ENCODE measurements at regions not wholly inside any gene's neighbourhood (a gene's known extent, or its start where the extent isn't known, plus 50 kb on each side); places are given as distances from the start of the nearest gene placed in this dataset.
"Not testable (repeated sequence)": the region's sequence is repeated elsewhere in the genome, so short reads cannot be mapped to it uniquely, and the experiment has no call there.

DNA sequence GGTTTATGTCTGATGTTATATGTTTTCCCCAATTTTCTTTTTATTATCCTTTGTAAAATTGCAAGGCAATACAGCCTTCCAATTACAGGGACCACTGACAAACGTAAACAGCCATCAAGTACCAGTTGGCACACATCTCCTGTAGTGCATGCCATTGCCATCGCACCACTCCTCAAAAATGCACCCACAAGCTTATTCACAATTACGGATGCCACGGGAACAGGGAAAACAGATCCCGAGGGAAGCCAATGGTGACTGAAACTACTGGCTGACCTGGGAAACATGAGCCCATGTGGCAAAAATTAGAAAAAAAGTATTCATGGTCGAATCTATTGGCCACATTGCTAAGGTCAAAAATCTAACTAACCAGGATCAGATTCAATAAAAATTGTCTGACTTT is 395.2 kb downstream of the PAX1 start:
- no peak for DNase-seq

DNA sequence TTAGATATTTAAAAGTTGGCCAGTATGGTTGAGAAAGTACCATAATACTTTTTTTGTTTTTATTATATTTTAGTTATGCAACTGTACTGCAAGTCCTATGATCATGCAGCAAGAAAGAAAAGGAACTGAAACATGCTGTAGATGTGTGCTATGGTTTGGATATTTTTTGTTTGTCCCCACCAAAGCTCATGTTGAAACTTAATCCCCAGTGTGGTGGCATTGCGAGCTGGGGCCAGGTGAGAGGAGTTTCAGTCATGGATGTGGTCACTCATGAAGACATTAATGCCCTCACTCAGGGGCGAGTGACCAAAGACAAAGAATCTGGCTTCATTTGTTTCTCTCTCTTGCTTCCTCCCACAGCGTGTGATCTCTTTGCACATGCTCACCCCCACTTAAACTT is 393.9 kb downstream of the PAX1 start:
- DNase-seq: no peak

DNA sequence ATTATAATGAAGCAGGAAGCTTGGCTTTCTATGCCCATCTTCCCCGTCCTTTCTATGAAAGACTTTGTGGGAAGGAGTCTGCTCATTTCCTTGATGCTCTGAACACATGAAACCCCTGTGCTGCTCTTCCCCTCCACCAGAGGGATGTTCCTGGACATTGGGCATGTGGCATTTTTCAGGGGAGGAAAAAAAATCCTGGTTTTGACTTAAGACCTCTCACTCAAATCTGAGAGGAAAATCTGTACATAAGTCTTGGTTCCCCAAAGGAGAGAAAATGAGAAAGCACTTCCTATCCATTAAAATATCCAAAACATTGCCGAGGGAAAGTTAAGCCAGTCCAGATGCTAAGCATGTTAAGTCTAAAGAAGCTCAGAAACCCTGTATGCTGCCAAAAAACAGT is 393.0 kb downstream of the PAX1 start:
- DNase-seq: no peak

DNA sequence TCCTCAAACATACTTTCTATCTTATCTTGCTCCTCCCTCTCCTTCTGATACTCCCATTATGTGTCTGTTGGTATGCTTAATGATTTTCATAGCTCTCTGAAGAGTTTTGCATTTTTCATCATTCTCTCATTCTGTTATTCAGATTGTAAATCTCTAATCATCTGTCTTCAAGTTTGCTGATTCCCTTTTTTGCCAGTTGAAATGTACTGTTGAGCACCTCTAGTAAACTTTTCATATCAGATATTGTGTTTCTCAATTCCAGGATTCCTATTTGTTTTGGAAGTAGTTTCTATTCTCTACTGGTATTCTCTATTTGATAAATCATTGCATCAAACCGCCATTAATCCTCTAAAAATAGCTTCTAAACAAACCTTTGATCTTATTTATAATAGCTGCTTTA is 387.7 kb downstream of the PAX1 start:
- no peak for DNase-seq

DNA sequence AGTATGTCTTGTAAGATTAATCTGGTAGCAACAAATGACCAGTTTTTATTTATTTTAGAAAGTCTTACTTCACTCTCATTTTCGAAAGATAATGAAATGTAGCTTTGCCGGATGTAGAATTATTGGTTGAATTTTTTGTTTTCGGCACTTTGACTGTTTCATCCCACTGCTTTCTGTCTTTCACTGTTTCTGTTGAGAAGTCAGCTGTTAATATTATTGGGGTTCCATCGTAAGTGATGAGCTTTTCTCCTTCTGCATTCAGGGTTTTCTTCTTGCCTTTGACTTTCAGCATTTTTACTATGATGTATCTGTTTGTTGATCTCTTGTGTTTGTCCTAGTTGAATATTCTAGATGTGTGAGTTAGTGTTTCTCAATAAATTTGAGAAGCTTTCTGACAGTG is 383.4 kb downstream of the PAX1 start:
- DNase-seq: no peak

DNA sequence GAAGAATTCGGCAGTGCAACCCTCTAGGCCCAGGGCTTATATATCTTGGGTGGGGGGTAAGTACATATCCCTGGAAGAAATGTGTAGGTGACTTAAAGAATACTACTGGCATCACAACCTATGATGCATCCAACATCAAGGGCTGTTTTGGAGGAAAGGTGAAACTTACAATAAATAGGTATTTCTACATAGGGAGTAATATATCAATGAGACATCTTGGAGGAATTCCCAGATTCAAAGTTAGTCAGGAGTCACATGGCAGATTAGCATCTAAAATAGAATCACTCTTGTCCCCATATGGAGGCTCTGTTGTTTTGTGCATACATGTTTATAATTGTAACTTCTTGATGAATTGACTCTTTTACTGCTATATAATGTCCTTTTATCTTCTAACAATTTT is 375.5 kb downstream of the PAX1 start:
- DNase-seq: no peak

DNA sequence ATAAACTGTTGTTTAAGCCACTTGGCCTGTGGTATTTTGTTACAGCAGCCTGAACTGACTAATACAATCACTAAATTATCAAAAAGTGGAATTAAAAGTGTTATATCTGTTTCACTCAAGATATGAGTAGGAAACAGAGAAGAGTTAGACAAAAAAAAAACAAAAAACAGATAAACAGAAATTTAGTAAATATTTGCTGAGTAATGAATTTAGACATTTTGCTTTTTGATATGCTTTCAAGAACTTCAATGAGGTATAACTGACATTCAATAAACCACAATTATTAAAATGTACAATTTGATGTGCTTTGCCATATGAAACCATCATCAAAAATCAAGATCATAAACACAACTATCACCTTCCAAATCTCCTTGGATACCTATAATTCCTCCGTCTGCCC is 369.2 kb downstream of the PAX1 start:
- no peak for DNase-seq

DNA sequence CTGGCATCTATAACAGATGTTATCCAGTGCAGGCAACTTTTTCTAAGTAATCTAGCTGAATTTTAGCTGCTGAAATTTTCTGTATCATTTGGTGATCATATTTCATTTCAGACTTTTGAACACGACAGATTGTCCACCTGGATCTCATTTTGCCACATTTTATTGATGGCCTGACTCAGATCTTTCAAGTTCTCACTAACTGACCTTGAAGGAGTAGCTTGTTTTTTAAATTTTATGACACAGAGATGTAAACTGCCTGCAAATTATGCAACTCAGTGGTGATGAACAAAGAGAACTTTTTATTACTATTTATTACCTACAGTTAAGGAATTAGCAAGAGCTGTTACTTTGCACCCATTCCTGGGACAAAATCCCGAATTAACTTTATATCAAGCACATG is 366.4 kb downstream of the PAX1 start:
- DNase-seq: no peak

DNA sequence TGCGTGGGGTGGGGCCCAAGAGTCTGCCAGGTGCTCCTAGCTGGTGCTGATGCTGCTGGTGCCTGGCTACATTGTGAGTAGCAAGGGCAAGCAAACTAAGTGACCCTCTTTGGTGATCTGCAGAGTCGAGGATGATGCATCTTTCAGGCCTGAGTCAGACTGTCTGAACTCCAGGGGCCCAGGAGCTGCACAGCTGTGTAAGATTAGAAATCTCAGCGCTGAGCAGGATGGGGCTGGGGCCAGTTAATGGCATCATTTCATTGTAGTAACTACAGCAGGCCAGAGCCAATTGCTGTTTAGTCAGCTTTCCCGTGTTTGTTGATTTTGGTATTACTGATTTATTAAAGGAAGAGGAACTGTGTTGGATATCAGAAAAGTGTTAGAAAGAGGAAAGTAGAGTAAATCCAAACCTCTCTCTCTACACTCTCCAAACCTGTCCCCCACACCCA is 365.2 kb downstream of the PAX1 start:
- no peak for DNase-seq

DNA sequence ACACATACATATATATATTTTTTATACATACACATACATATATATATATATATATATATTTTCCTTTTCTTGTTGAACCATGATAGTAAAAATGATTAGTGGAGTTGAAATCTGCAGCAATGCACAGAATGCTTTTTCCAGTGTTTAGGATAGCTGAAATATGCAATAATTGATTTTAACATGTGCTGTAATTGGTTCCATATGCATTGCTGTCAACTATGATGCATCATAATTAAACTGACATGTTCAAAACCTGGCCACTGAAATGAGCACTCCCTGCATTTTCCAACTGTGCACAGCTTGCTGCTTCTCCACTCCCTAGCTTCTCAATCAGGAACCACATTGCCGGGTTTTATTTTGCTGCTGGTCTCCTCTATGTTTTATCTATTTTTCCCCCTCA is 358.3 kb downstream of the PAX1 start:
- no peak for DNase-seq

DNA sequence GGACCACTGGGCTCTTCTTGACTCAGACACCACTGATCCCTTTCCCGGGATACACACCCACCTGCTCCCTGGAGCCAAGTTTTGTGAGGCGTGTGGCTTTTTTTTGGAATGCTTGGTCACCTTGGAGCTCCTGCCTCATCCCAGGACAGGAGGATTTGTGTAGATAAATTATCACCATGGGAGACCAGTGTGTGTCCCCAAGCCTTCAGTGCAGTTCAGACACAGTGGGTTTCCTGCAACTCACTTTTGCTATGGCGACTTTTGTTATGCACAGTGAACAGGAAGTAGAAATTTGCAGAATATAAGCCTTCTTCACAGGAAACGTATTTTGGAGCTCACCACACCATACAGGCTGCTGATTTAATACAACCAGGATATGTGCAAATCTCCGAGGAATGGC is 357.4 kb downstream of the PAX1 start:
- no peak for DNase-seq

DNA sequence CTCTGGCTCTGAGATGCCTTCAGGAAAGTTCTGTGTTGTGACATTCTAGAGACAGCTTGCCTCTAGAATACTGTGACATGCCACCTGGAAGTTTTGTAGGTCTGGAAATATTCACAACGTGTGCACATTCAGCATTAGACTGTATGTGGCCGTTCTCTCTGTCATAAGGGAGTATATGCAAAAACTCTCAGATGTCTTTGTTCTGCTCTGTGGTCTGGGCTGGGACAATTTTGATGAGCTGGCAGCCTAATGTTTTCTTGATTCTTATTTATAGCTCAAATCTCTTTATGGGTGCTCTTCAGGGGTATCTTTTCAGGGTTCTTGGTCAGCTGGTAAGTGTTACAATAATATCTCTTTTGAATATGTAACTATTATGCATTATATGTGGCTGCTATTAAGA is 355.1 kb downstream of the PAX1 start:
- DNase-seq: no peak

DNA sequence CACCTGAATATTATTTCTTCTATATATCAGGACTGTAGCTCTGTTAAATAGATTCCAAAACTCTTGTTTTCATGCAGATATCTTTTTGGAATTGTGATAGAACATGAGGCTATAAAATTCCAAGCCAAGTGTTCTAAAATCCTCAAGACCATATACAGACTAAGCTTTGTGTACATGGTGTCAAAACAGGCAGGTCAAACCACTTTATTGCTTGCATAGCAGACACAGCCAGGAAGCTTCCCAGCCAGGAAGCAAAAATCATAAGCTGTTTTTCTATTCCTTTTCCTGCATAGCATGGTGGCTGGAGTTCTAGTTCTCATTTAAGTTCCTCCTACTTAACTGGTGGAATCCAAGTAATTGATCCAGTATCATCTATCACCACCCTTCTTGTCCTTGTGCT is 353.3 kb downstream of the PAX1 start:
- DNase-seq: no peak

DNA sequence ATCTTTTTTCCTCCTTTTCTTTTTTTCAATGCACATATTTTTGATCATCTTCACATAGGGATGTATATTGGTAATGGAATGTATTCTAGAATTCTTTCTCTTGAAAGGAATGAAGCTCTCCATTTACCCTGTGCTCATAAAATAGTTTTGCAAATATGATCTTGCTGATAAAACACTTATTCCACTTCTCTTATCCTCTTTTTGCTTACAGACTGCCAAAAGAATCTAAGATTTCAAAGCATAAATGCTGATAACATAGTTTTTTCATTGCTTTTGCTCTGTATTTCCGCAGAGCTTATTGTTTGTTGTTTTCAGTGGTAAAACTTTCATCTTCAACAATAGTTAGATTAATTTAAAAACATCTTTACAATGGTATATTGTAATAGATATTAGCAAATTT is 350.5 kb downstream of the PAX1 start:
- no peak for DNase-seq

DNA sequence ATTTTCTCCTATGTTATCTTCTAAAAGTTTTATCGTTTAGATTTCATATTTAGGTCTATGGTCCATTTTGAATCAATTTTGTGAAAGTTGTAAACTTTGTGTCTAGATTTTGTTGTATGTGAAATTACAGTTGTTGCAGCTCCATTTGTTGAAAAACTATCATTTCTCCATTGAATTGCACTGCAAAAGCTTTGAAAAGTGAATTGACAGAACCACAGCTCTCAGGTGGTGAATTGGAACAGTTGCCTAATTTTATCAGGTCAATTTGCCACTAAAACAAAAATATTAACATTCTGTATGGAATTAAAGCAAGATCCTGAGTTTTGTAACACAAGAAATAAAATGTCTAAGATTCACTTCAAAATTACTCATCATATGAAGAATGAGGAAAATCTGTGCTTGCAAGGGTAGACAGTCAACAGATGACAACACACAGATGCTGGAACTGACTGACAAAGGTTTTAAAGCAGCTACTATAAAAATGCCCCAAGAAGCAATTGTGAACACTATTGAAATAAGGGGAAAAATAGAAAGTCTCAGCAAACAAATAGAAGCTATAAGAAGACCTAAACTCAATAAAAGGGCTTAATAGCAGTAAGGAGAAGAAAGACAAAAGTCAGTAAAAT is 346.7 kb downstream of the PAX1 start:
- DNase-seq: no peak

DNA sequence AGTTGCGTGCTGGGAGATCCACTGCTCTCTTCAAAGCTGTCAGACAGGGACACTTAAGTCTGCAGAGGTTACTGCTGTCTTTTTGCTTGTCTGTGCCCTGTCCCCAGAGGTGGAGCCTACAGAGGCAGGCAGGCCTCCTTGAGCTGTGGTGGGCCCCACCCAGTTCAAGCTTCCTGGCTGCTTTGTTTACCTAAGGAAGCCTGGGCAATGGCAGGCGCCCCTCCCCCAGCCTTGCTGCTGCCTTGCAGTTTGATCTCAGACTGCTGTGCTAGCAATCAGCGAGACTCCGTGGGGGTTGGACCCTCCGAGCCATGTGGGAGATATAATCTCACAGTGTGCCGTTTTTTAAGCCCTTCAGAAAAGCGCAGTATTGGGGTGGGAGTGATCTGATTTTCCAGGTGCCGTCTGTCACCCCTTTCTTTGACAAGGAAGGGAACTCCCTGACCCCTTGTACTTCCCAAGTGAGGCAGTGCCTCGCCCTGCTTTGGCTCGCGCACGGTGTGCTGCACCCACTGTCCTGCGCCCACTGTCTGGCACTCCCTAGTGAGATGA is 340.6 kb downstream of the PAX1 start:
- DNase-seq: not testable (repeated sequence)

DNA sequence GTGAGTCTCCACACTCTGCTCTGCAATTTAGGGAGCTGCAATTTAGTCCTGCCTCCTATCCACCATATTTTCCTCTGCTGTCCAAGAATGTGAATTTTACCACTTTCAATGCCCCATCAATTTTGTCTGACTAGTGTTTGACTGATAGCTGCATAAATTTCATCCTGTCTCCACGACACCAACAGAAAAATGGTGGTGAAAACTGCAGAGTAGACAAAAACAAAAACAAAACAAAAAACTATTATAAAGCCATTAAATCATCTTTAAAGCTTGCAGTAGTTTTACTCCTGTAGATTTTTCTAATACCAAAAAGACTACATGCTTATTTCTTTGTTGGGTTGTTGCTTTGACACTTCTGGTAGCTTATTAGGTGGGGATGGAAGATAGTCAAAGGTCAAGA is 322.0 kb downstream of the PAX1 start:
- DNase-seq: no peak

DNA sequence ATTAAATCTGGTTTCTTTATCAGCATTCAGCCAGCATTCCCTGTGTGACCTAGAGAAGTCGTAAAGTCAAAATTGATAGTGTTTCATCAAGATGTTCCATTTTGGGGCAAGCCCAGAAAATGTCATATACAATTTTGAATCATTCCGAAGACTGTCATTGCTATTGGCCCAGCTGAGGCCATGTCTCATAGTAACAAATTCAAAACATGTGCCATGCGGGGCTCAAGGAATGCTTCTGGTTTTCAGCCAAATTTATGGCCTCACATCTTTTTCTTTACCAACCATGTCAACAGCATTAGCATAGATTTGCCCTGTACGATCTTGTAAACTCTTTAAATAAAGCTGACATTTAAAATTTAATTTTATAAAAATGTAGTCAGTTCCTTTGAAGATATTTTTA is 314.7 kb downstream of the PAX1 start:
- DNase-seq: no peak

DNA sequence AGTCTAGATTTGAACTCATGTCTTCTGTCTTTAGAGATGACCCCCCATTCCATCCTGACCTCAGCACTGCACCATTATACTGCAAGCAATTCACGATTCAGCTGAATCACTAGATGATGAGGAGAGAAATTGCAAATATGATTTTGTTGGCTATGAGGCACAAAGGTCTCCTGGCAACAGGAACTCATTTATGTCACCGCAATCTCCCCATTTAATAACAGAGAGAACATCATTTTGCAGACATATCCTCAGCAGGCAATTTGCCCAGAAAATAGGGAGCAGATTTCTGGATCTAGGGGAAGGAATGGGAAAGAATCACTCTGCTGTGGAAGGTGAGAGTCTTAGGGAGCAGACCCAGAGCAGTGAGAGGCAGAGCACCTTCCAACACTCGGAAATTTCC is 303.0 kb downstream of the PAX1 start:
- no peak for DNase-seq

DNA sequence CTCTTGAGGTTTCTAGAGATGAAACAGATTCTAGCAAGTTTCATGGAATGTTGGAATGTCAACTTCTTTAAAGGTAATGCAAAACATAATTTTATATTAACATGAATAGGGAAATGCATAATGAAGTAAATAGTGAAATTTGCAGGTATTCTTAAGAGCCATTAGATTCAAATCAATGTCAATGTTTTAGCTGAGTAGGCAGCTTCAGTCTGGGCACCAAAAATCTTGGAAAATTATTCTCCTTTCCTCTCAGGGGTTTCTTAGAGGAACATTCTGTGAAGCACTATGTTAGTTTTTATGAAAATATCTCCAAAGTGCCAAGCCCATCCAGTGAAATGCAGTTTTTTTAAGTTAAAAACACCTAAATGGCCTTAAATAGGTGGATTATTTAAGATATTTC is 300.8 kb downstream of the PAX1 start:
- no peak for DNase-seq

DNA sequence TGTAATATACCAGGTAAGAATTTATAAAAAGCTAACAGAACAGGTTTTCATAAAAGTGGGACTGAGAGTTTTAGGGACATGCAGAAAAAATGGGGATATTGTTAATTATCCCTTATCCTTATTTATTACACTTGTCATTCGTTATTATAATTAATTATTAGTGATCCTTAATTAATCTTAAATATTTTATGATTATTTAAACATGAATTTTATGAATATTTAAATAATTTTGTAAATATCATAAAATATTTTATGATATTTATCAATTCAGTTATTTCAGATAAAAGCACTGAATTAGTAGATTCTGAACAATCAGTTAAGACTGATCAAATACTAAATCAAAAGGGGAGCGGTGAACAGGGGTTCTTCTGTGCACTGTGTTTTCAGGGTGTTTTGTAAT is 300.1 kb downstream of the PAX1 start:
- DNase-seq: no peak

DNA sequence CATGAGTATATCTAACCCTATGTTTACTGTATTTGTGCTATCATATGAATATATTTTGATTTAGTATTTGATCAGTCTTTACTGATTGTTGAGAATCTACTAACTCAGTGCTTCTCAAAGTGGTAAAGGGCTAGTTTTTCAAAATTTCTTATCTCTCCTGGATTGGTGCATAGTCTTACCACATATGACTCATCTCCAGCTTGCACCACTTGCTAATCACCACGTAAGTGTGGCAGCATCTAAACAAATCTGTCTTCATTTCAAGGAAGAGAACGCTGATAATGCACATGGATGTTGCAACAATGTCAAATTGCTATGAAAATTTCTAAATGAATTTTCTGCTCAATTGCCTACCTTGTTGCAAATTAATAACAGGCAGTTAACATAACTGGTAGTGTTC is 299.5 kb downstream of the PAX1 start:
- DNase-seq: no peak

DNA sequence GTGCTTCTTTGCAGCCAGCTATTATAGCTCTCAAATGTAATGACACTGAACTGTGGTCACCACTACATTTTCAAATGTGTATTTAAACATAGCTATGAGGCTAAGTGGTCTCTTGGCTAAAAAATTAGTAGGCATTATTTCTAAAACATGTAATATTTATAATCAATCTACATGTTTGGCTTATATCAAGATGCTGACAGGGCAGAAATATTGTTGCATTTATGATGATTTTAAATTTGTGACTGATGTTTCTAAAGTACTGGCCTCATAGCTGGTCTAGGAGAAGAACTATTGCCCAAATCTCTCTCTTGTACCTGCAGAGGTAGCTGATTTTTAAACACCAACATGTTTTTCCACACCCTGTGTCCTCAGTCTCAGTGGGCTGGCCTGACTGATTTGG is 298.2 kb downstream of the PAX1 start:
- no peak for DNase-seq

DNA sequence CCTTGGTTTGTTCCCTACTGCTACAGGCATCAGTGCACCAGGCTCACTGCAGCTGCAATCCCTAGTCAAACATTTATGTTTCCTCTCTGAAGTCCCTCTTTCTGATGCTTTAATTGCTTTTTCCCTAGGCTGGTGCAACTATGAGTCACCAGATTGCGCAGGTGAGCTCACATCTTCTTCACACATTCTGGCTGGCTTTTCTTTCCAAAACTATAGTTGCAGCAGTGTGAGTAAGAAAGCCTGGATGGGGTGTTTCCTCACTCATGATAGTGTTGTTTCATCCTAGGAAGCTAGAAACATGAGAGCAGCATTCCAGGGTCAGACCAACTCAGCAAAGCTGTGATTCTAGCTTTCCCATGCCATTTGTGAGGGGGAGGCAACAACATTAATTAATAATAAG is 296.4 kb downstream of the PAX1 start:
- DNase-seq: peak in 1 of 56 donors; percentile 18

All from amygdala (tissue), 56 donors.